Fibroblast of lung (primary cell): ENCODE measurements at regions not wholly inside any gene's neighbourhood (a gene's known extent, or its start where the extent isn't known, plus 50 kb on each side); places are given as distances from the start of the nearest gene placed in this dataset.

Experiments
- EZH2 ChIP-seq: IDR thresholded peaks from 2 replicates; pipeline ENCODE4 v1.5.1; 2012; ENCODE audit warnings: low read length, control low read depth, mild to moderate bottlenecking; ENCODE audit errors: missing control alignments
- TF ChIP-seq, protein P1 (sequence below), 2 donors: IDR thresholded peaks in 1 of 2; conservative IDR thresholded peaks in 1 of 2; 1 replicate in 1 of 2; 2 replicates in 1 of 2; pipeline ENCODE4 v1.5.1; 2011 to 2012; ENCODE audit warnings: low read length in 2 of 2, control low read depth in 1 of 2, inconsistent platforms in 1 of 2, low read depth in 1 of 2, mild to moderate bottlenecking in 1 of 2

DNA sequence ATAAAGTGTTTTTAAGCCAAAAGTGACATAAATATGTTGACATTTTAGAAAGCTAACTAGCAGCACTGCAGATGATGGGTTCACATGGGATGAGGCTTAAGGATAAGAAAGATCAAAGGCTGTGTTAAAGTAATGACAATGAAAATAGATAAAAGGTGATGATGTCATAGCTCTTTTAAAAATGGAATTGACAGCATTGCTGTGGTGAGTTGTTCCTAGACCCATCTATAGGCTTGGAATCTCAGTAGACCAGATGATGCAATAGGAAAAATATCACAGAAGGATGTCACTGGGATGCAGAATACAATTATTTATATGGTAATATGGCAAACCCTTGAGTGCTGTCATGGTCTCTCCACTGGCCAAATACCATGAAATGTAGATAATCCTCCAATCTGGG lies 286.0 kb downstream of the PLA2G4A start:
- TF ChIP-seq, protein P1, sequence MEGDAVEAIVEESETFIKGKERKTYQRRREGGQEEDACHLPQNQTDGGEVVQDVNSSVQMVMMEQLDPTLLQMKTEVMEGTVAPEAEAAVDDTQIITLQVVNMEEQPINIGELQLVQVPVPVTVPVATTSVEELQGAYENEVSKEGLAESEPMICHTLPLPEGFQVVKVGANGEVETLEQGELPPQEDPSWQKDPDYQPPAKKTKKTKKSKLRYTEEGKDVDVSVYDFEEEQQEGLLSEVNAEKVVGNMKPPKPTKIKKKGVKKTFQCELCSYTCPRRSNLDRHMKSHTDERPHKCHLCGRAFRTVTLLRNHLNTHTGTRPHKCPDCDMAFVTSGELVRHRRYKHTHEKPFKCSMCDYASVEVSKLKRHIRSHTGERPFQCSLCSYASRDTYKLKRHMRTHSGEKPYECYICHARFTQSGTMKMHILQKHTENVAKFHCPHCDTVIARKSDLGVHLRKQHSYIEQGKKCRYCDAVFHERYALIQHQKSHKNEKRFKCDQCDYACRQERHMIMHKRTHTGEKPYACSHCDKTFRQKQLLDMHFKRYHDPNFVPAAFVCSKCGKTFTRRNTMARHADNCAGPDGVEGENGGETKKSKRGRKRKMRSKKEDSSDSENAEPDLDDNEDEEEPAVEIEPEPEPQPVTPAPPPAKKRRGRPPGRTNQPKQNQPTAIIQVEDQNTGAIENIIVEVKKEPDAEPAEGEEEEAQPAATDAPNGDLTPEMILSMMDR (conservative IDR thresholded peaks at IDR 0.05 in 1 of 2, IDR thresholded peaks at IDR 0.05 in 1 of 2; ENCODE audit: low read depth in 1 of 2, low read length in 2 of 2): no peak
- TF ChIP-seq EZH2: no peak
